GM12878 (cell line): ENCODE measurements at regions not wholly inside any gene's neighbourhood (a gene's known extent, or its start where the extent isn't known, plus 50 kb on each side); places are given as distances from the start of the nearest gene placed in this dataset.

Experiments used
- ATF2 ChIP-seq: IDR thresholded peaks from 2 replicates; pipeline ENCODE4 v1.6.1; 2012; ENCODE audit warnings: low read length, inconsistent platforms
- BACH1 ChIP-seq: fragments of 450-650 bp; IDR thresholded peaks from 2 replicates; pipeline ENCODE4 v1.6.1; 2017; ENCODE audit warnings: mild to moderate bottlenecking, borderline replicate concordance
- BCLAF1 ChIP-seq: fragments of 450-650 bp; IDR thresholded peaks from 2 replicates; pipeline ENCODE4 v1.6.1; 2017; ENCODE audit warnings: antibody characterized with exemption, mild to moderate bottlenecking, moderate library complexity
- CTCF ChIP-seq, 3 experiments: IDR thresholded peaks in 2 of 3; conservative IDR thresholded peaks in 1 of 3; 2 replicates each; pipeline ENCODE4 v1.5.1; 2011; ENCODE audit warnings: low read depth in 3 of 3, low read length in 3 of 3, mild to moderate bottlenecking in 3 of 3, control low read depth in 2 of 3, moderate library complexity in 2 of 3, inconsistent platforms in 1 of 3, mixed read lengths in 1 of 3; ENCODE audit not compliant: control insufficient read depth in 2 of 3, insufficient read depth in 1 of 3; ENCODE audit errors: extremely low read depth in 1 of 3
- EP300 ChIP-seq, 2 experiments: fragments of 150-350 bp in 1 of 2; IDR thresholded peaks; 2 replicates each; pipeline ENCODE4 v1.6.1; 2011 to 2012; ENCODE audit warnings: low read depth in 2 of 2, low read length in 2 of 2, borderline replicate concordance in 1 of 2, improper control_type of control experiment in 1 of 2, inconsistent platforms in 1 of 2; ENCODE audit not compliant: control insufficient read depth in 1 of 2
- ESRRA ChIP-seq: IDR thresholded peaks from 2 replicates; pipeline ENCODE4 v1.6.1; 2012; ENCODE audit warnings: mild to moderate bottlenecking, low read length, improper control_type of control experiment
- FOS ChIP-seq: IDR thresholded peaks from 3 replicates; pipeline ENCODE4 v1.6.1; 2011; ENCODE audit warnings: borderline replicate concordance; ENCODE audit not compliant: insufficient read length; ENCODE audit errors: extremely low read depth
- NRF1 ChIP-seq: conservative IDR thresholded peaks from 2 replicates; pipeline ENCODE4 v1.6.1; 2011; ENCODE audit warnings: mild to moderate bottlenecking, low read depth, low read length, improper control_type of control experiment
- PBX3 ChIP-seq: IDR thresholded peaks from 2 replicates; pipeline ENCODE4 v1.6.1; 2011; ENCODE audit warnings: mild to moderate bottlenecking, low read depth, low read length, moderate library complexity; ENCODE audit not compliant: insufficient replicate concordance
- STAT1 ChIP-seq: fragments of 450-650 bp; conservative IDR thresholded peaks from 2 replicates; pipeline ENCODE4 v1.6.1; 2014; ENCODE audit warnings: antibody characterized with exemption, mild to moderate bottlenecking
- TBL1XR1 ChIP-seq: IDR thresholded peaks from 2 replicates; pipeline ENCODE4 v1.6.1; 2012; ENCODE audit warnings: low read depth, low read length, improper control_type of control experiment
- TCF7 ChIP-seq: IDR thresholded peaks from 2 replicates; pipeline ENCODE4 v1.6.1; 2014; ENCODE audit warnings: antibody characterized with exemption, borderline replicate concordance

- TF ChIP-seq BACH1 (no peak), BCLAF1 (no peak), TCF7 (no peak), ESRRA (no peak), FOS (no peak), ATF2 (no peak), NRF1 (no peak), EP300 (IDR thresholded peaks at IDR 0.05; ENCODE audit: borderline replicate concordance in 1 of 2, control insufficient read depth in 1 of 2, low read depth in 2 of 2, low read length in 2 of 2) (no peak), TBL1XR1 (no peak), STAT1 (no peak), PBX3 (no peak), CTCF (IDR thresholded peaks at IDR 0.05 in 2 of 3, conservative IDR thresholded peaks at IDR 0.05 in 1 of 3; ENCODE audit: control insufficient read depth in 2 of 3, extremely low read depth in 1 of 3, insufficient read depth in 1 of 3, low read depth in 3 of 3, low read length in 3 of 3) (no peak)
Measured at GRCh38 chr17:77033892-77034404, 106.8 kb upstream of the SEC14L1 start.
